Prostate gland (tissue), 2 donors: ENCODE measurements at regions not wholly inside any gene's neighbourhood (a gene's known extent, or its start where the extent isn't known, plus 50 kb on each side); places are given as distances from the start of the nearest gene placed in this dataset.

Source experiments
- POLR2A ChIP-seq: fragments of 450-650 bp; IDR thresholded peaks from one replicate; pipeline ENCODE4 v1.6.1; 2016; ENCODE audit warnings: antibody characterized with exemption, mild to moderate bottlenecking
- POLR2AphosphoS5 ChIP-seq: sonication (generic); formaldehyde crosslinking; IDR thresholded peaks from one replicate; pipeline ENCODE4 v1.6.1; 2017; ENCODE audit warnings: antibody characterized with exemption
- TF ChIP-seq, protein P1 (sequence below), 4 experiments: fragments of 200-600 bp in 2 of 4; fragments of 450-650 bp in 2 of 4; sonication (generic) in 2 of 4; IDR thresholded peaks; 1 replicate in 3 of 4; 2 replicates in 1 of 4; pipeline ENCODE4 v1.5.1; 2016 to 2019; ENCODE audit warnings: antibody characterized with exemption in 4 of 4, mild to moderate bottlenecking in 2 of 4, moderate library complexity in 2 of 4

DNA sequence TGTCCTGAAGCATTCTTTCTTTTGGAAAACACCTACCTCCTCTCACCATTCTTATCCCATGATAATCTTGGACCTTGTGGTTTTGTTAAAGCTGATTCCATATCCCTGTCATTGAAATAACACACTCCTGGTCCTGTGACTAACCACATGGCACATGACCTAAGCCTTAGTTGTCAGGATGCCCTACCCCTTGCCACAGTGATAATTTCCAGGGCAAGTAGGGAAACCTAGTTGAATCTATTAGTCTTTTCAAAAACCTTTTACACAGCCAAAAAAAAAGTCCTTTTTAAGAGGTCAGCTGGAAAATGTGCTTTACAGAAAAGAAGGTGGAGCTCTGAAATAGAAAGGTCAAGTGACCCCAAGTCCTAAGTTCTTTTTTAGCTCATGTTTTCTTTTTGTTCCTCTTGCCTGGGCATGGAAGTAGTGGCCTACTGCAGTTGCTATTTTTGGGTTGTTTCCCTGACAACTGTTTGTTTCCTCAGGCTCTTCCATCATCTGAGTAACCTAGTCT lies 608.4 kb downstream of the LRFN5 start:
- TF ChIP-seq POLR2A (no peak), POLR2AphosphoS5 (no peak)
- TF ChIP-seq, protein P1, sequence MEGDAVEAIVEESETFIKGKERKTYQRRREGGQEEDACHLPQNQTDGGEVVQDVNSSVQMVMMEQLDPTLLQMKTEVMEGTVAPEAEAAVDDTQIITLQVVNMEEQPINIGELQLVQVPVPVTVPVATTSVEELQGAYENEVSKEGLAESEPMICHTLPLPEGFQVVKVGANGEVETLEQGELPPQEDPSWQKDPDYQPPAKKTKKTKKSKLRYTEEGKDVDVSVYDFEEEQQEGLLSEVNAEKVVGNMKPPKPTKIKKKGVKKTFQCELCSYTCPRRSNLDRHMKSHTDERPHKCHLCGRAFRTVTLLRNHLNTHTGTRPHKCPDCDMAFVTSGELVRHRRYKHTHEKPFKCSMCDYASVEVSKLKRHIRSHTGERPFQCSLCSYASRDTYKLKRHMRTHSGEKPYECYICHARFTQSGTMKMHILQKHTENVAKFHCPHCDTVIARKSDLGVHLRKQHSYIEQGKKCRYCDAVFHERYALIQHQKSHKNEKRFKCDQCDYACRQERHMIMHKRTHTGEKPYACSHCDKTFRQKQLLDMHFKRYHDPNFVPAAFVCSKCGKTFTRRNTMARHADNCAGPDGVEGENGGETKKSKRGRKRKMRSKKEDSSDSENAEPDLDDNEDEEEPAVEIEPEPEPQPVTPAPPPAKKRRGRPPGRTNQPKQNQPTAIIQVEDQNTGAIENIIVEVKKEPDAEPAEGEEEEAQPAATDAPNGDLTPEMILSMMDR (IDR thresholded peaks at IDR 0.05), result no peak
